GM12878 (cell line): ENCODE measurements at regions not wholly inside any gene's neighbourhood (a gene's known extent, or its start where the extent isn't known, plus 50 kb on each side); places are given as distances from the start of the nearest gene placed in this dataset.

ENCODE experiments used
- ATAC-seq: fragments of 200-7000 bp; cut with Tn5 transposase; 3 replicates; pipeline ENCODE4 v1.9.1; 2020; ENCODE audit warnings: mild to moderate bottlenecking, moderate library complexity
- BruUV-seq: library from RNA; stranded (reverse); fragments of 400-500 nt; replicated peaks from 2 replicates; lab custom pipeline; 2021; lab: Mats Ljungman, UMichigan
- CTCF ChIA-PET: fragments of 300-600 bp; sonication (Branson Sonifier 250); formaldehyde crosslinking; extraction: SDS; loops from one replicate; lab custom pipeline; 2021; ENCODE audit warnings: inconsistent platforms; lab: Yijun Ruan, JAX
- POLR2A ChIA-PET: fragments of 350-600 bp; formaldehyde crosslinking; extraction: SDS; loops from one replicate; lab custom pipeline; 2021; ENCODE audit warnings: inconsistent platforms; lab: Charles Lee
- RAD21 ChIA-PET: fragments of 300-600 bp; sonication (Branson Sonifier 250); formaldehyde crosslinking; loops from one replicate; lab custom pipeline; 2023; ENCODE audit warnings: antibody characterized with exemption; ENCODE audit not compliant: unreplicated experiment; lab: Charles Lee
- SMC1A ChIA-PET: fragments of 300-600 bp; sonication (Branson Sonifier 250); formaldehyde crosslinking; loops from one replicate; lab custom pipeline; 2023; ENCODE audit not compliant: unreplicated experiment, uncharacterized antibody; lab: Charles Lee
- DNase-seq: peaks from one replicate; pipeline ENCODE4 v3.0.0-alpha.2; 2011; ENCODE audit warnings: low read depth, low spot score
- FAIRE-seq: peaks from 3 replicates; lab custom pipeline; 2011; peaks lifted over from hg19 to GRCh38; lab: Jason Lieb, UNC
- H2AFZ ChIP-seq: 2 replicates; pipeline ENCODE4 v1.6.0; 2011; ENCODE audit warnings: low read depth, low read length, control low read depth; ENCODE audit not compliant: control insufficient read depth
- H3K27ac ChIP-seq: 2 replicates; pipeline ENCODE4 v1.5.1; 2011; ENCODE audit warnings: control low read depth; ENCODE audit not compliant: control insufficient read depth, insufficient read depth
- H3K27me3 ChIP-seq, 2 experiments: replicated peaks in 1 of 2; 2 replicates each; pipeline versions ENCODE4 v1.6.0 to v1.6.1; 2011; ENCODE audit warnings: low read length in 1 of 2; ENCODE audit not compliant: control insufficient read depth in 2 of 2, insufficient read depth in 2 of 2
- H3K36me3 ChIP-seq, 2 experiments: 2 replicates each; pipeline ENCODE4 v1.5.1; 2011; ENCODE audit warnings: low read length in 1 of 2; ENCODE audit not compliant: control insufficient read depth in 2 of 2, insufficient read depth in 2 of 2
- H3K4me1 ChIP-seq: 2 replicates; pipeline ENCODE4 v1.6.1; 2011; ENCODE audit warnings: mild to moderate bottlenecking, low read length, moderate library complexity, mixed read lengths; ENCODE audit not compliant: control insufficient read depth, insufficient read depth
- H3K4me2 ChIP-seq: 2 replicates; pipeline ENCODE4 v1.6.0; 2011; ENCODE audit warnings: control low read depth; ENCODE audit not compliant: control insufficient read depth, insufficient read depth
- H3K4me3 ChIP-seq: fragments of 200-600 bp; sonication (generic); 2 replicates; pipeline ENCODE4 v1.5.1; 2016
- H3K79me2 ChIP-seq: 2 replicates; pipeline ENCODE4 v1.6.0; 2011; ENCODE audit warnings: low read length; ENCODE audit not compliant: control insufficient read depth, insufficient read depth
- H3K9ac ChIP-seq: 2 replicates; pipeline ENCODE4 v1.8.0; 2011; ENCODE audit warnings: low read length, control low read depth, mixed read lengths; ENCODE audit not compliant: control insufficient read depth, insufficient read depth
- H3K9me3 ChIP-seq: replicated peaks from 3 replicates; pipeline ENCODE4 v1.5.1; 2011; ENCODE audit warnings: mild to moderate bottlenecking, low read length; ENCODE audit not compliant: control insufficient read depth, insufficient read depth
- H4K20me1 ChIP-seq: 2 replicates; pipeline ENCODE4 v1.6.0; 2011; ENCODE audit not compliant: control insufficient read depth, insufficient read depth
- ASH2L ChIP-seq: fragments of 300-600, 200-600 bp; sonication (generic); IDR thresholded peaks from 2 replicates; pipeline ENCODE4 v1.6.1; 2017; ENCODE audit warnings: low read depth, mild to moderate bottlenecking, borderline replicate concordance
- ATF7 ChIP-seq: fragments of 450-650 bp; IDR thresholded peaks from 2 replicates; pipeline ENCODE4 v1.6.1; 2016; ENCODE audit warnings: low read depth, mild to moderate bottlenecking
- BHLHE40 ChIP-seq, 2 experiments: fragments of 450-650 bp in 1 of 2; IDR thresholded peaks; 2 replicates each; pipeline ENCODE4 v1.6.1; 2011 to 2017; ENCODE audit warnings: low read depth in 2 of 2, borderline replicate concordance in 1 of 2, improper control_type of control experiment in 1 of 2, low read length in 1 of 2, mild to moderate bottlenecking in 1 of 2
- BRCA1 ChIP-seq: IDR thresholded peaks from 2 replicates; pipeline ENCODE4 v1.6.1; 2011; ENCODE audit warnings: low read depth, low read length, improper control_type of control experiment
- CBFB ChIP-seq: IDR thresholded peaks from 2 replicates; pipeline ENCODE4 v1.6.1; 2016; ENCODE audit warnings: antibody characterized with exemption, low read depth
- CHD4 ChIP-seq: fragments of 200-600 bp; sonication (generic); IDR thresholded peaks from 2 replicates; pipeline ENCODE4 v1.6.1; 2016; ENCODE audit warnings: mild to moderate bottlenecking
- ESRRA ChIP-seq: IDR thresholded peaks from 2 replicates; pipeline ENCODE4 v1.6.1; 2012; ENCODE audit warnings: mild to moderate bottlenecking, low read length, improper control_type of control experiment
- HCFC1 ChIP-seq: fragments of 150-350 bp; IDR thresholded peaks from 2 replicates; pipeline ENCODE4 v1.6.1; 2014; ENCODE audit warnings: low read length
- HDAC6 ChIP-seq: fragments of 200-600 bp; sonication (generic); IDR thresholded peaks from one replicate; pipeline ENCODE4 v1.8.0; 2017; ENCODE audit warnings: antibody characterized with exemption; ENCODE audit not compliant: unreplicated experiment
- IKZF2 ChIP-seq, 2 experiments: fragments of 450-650 bp; IDR thresholded peaks; 2 replicates each; pipeline ENCODE4 v1.6.1; 2017; ENCODE audit warnings: mild to moderate bottlenecking in 2 of 2, moderate library complexity in 2 of 2
- KLF5 ChIP-seq: fragments of 450-650 bp; IDR thresholded peaks from 2 replicates; pipeline ENCODE4 v1.6.1; 2014; ENCODE audit warnings: mild to moderate bottlenecking; ENCODE audit not compliant: partially characterized antibody
- MLLT1 ChIP-seq: fragments of 450-650 bp; IDR thresholded peaks from 2 replicates; pipeline ENCODE4 v1.6.1; 2016; ENCODE audit warnings: mild to moderate bottlenecking
- NBN ChIP-seq: fragments of 450-650 bp; IDR thresholded peaks from 2 replicates; pipeline ENCODE4 v1.6.1; 2016
- PAX5 ChIP-seq: IDR thresholded peaks from 2 replicates; pipeline ENCODE4 v1.6.1; 2011; ENCODE audit warnings: low read depth, low read length, borderline replicate concordance
- POLR2AphosphoS2 ChIP-seq: IDR thresholded peaks from 2 replicates; pipeline ENCODE4 v1.6.1; 2011; ENCODE audit warnings: low read depth, mild to moderate bottlenecking, low read length, improper control_type of control experiment, moderate library complexity
- RAD21 ChIP-seq: IDR thresholded peaks from 2 replicates; pipeline ENCODE4 v1.6.1; 2011; ENCODE audit warnings: mild to moderate bottlenecking, low read depth, low read length, moderate library complexity; ENCODE audit not compliant: insufficient read depth
- SIX5 ChIP-seq: IDR thresholded peaks from 2 replicates; pipeline ENCODE4 v1.6.1; 2011; ENCODE audit warnings: mild to moderate bottlenecking, low read depth, low read length, moderate library complexity; ENCODE audit not compliant: severe bottlenecking
- TCF3 ChIP-seq: IDR thresholded peaks from 2 replicates; pipeline ENCODE4 v1.6.1; 2012; ENCODE audit warnings: low read depth, mild to moderate bottlenecking, low read length, borderline replicate concordance; ENCODE audit not compliant: insufficient read depth
- ZNF24 ChIP-seq: fragments of 450-650 bp; IDR thresholded peaks from 2 replicates; pipeline ENCODE4 v1.6.1; 2017; ENCODE audit warnings: antibody characterized with exemption, mild to moderate bottlenecking
- WGBS: methylation state at CpG from one replicate; pipeline ENCODE4 v1.1.6; 2016; ENCODE audit warnings: low lambda C conversion rate; ENCODE audit not compliant: insufficient replicate concordance, insufficient coverage; ENCODE audit errors: missing lambda C conversion rate; 5-methylcytosine and 5-hydroxymethylcytosine counted together
- in situ Hi-C: fragments of 300-500 bp; cut with MboI; formaldehyde crosslinking; loops from 9 replicates; pipeline ENCODE4 v1.14.3; 2018; ENCODE audit warnings: mixed read lengths
- intact Hi-C: fragments of 100-400 bp; cut with micrococcal nuclease; formaldehyde crosslinking; loops from one replicate; pipeline ENCODE4 v1.14.2; 2022; ENCODE audit not compliant: unreplicated experiment
- TF ChIP-seq, protein P1 (sequence below): IDR thresholded peaks from 2 replicates; pipeline ENCODE4 v1.6.1; 2012; ENCODE audit warnings: mild to moderate bottlenecking, low read depth, low read length
- TF ChIP-seq, protein P2 (sequence below): IDR thresholded peaks from 2 replicates; pipeline ENCODE4 v1.6.1; 2011; ENCODE audit warnings: borderline replicate concordance, low read depth, mild to moderate bottlenecking, moderate library complexity, low read length; ENCODE audit not compliant: insufficient read depth, poor library complexity, severe bottlenecking

GRCh38 chr3:62948921-62949320 lies 73.7 kb upstream of the CADPS start (continued):
- TF ChIP-seq SIX5 (no peak), POLR2AphosphoS2 (no peak), ZNF24 (no peak), BRCA1 (no peak), HCFC1 (no peak), PAX5 (no peak)

GRCh38 chr3:62950210-62950609 lies 75.0 kb upstream of the CADPS start:
- ChIA-PET POLR2A (no interaction called here), CTCF (no interaction called here), RAD21 (no interaction called here), SMC1A (no interaction called here)
- Histone ChIP-seq H3K27ac (no peak overlapping the region), H3K4me2 (no peak overlapping the region), H3K9ac (no peak overlapping the region), H3K4me3 (no peak overlapping the region), H2AFZ (no peak overlapping the region), H3K79me2 (no peaks in the 10 kb centered on the region), H3K4me1 (no peaks in the 10 kb centered on the region), H3K27me3 (no peaks in the 10 kb centered on the region), H4K20me1 (no peaks in the 10 kb centered on the region), H3K36me3 (no peaks in the 10 kb centered on the region), H3K9me3 (no peaks in the 10 kb centered on the region)
- 10% methylated on average over 4 of the region's 4 CpGs for WGBS
- DNase-seq (no peak), FAIRE-seq (no peak), ATAC-seq (no peak)
- in situ Hi-C loops (no loop called here), intact Hi-C loops (no loop called here)
- BruUV-seq: no TSS peak
- no peak for TF ChIP-seq KLF5
- TF ChIP-seq MLLT1: no peak
- no peak for TF ChIP-seq NBN
- TF ChIP-seq, protein P1, sequence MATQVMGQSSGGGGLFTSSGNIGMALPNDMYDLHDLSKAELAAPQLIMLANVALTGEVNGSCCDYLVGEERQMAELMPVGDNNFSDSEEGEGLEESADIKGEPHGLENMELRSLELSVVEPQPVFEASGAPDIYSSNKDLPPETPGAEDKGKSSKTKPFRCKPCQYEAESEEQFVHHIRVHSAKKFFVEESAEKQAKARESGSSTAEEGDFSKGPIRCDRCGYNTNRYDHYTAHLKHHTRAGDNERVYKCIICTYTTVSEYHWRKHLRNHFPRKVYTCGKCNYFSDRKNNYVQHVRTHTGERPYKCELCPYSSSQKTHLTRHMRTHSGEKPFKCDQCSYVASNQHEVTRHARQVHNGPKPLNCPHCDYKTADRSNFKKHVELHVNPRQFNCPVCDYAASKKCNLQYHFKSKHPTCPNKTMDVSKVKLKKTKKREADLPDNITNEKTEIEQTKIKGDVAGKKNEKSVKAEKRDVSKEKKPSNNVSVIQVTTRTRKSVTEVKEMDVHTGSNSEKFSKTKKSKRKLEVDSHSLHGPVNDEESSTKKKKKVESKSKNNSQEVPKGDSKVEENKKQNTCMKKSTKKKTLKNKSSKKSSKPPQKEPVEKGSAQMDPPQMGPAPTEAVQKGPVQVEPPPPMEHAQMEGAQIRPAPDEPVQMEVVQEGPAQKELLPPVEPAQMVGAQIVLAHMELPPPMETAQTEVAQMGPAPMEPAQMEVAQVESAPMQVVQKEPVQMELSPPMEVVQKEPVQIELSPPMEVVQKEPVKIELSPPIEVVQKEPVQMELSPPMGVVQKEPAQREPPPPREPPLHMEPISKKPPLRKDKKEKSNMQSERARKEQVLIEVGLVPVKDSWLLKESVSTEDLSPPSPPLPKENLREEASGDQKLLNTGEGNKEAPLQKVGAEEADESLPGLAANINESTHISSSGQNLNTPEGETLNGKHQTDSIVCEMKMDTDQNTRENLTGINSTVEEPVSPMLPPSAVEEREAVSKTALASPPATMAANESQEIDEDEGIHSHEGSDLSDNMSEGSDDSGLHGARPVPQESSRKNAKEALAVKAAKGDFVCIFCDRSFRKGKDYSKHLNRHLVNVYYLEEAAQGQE: no peak
- TF ChIP-seq TCF3: no peak
- TF ChIP-seq ATF7: no peak
- TF ChIP-seq HDAC6: no peak
- no peak for TF ChIP-seq IKZF2 (IDR thresholded peaks at IDR 0.05)
- TF ChIP-seq CHD4: no peak
- no peak for TF ChIP-seq ESRRA
- TF ChIP-seq, protein P2, sequence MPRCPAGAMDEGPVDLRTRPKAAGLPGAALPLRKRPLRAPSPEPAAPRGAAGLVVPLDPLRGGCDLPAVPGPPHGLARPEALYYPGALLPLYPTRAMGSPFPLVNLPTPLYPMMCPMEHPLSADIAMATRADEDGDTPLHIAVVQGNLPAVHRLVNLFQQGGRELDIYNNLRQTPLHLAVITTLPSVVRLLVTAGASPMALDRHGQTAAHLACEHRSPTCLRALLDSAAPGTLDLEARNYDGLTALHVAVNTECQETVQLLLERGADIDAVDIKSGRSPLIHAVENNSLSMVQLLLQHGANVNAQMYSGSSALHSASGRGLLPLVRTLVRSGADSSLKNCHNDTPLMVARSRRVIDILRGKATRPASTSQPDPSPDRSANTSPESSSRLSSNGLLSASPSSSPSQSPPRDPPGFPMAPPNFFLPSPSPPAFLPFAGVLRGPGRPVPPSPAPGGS: no peak
- TF ChIP-seq RAD21: no peak
- TF ChIP-seq ASH2L: no peak
- no peak for TF ChIP-seq BHLHE40 (IDR thresholded peaks at IDR 0.05; ENCODE audit: borderline replicate concordance in 1 of 2, low read depth in 2 of 2, low read length in 1 of 2)
- TF ChIP-seq CBFB: no peak
